ENCODE measurements at regions not wholly inside any gene's neighbourhood (a gene's known extent, or its start where the extent isn't known, plus 50 kb on each side); places are given as distances from the start of the nearest gene placed in this dataset.

DNA sequence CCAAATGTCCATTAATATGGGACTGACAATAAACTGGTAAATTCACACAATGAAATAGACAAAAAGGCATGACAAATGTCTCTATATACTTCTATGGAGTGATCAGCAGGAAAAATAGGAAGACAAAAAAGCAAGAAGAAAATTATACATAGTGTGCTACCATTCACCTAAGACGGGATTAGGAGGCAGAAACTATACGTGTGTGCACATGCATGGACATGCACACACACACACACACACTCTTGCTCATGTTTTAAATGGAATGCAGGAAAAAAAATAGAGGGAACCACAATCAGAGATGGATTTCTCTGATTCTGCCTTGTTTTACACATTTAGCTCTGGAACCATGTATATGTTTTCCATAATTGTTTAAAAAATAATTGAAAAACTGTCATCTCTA is 119.0 kb downstream of the ZFAND4 start:
- no peak for TF ChIP-seq ZFP1 (CRISPR knock-in tag; IDR thresholded peaks at IDR 0.05)
- TF ChIP-seq EGR1 (conservative IDR thresholded peaks at IDR 0.05) = no peak

Data from K562 (cell line).